ENCODE measurements at regions not wholly inside any gene's neighbourhood (a gene's known extent, or its start where the extent isn't known, plus 50 kb on each side); places are given as distances from the start of the nearest gene placed in this dataset.
"Not testable (repeated sequence)": the region's sequence is repeated elsewhere in the genome, so short reads cannot be mapped to it uniquely, and the experiment has no call there.

GRCh38 chr1:199522338-199522737 is 505.2 kb upstream of the NR5A2 start:
- Histone ChIP-seq H4K8ac (ENCODE audit: low read depth, low read length) (no peak overlapping the region), H2BK12ac (ENCODE audit: low read length) (no peak overlapping the region), H3K27ac (ENCODE audit: low read depth, low read length) (no peak overlapping the region), H3K4me2 (ENCODE audit: low read length) (no peak overlapping the region), H4K91ac (ENCODE audit: low read depth, low read length) (no peak overlapping the region), H3K4ac (ENCODE audit: low read depth, low read length) (no peak overlapping the region), H3K9ac (ENCODE audit: low read length) (no peak overlapping the region), H2BK5ac (ENCODE audit: low read depth, low read length, poor library complexity) (no peak overlapping the region), H3K79me1 (ENCODE audit: low read length) (no peaks in the 10 kb centered on the region), H3K23ac (ENCODE audit: low read length) (no peak overlapping the region), H2AK5ac (ENCODE audit: low read length) (no peak overlapping the region), H3K18ac (ENCODE audit: low read length) (no peak overlapping the region), H3K36me3 (ENCODE audit: control insufficient read depth in 1 of 2, insufficient read depth in 2 of 2, low read length in 2 of 2) (no peaks in the 10 kb centered on the region), H3K4me3 (ENCODE audit: low read depth, low read length) (no peak overlapping the region), H3K27me3 (ENCODE audit: insufficient read depth, low read length) (no peaks in the 10 kb centered on the region), H3K9me3 (ENCODE audit: insufficient read depth, low read depth, low read length) (no peaks in the 10 kb centered on the region), H4K12ac (ENCODE audit: low read depth, low read length) (no peak overlapping the region), H3K79me2 (ENCODE audit: control insufficient read depth, insufficient read depth, low read length, poor library complexity) (no peaks in the 10 kb centered on the region), H2BK120ac (ENCODE audit: insufficient read depth, low read length, poor library complexity) (no peak overlapping the region), H3K14ac (ENCODE audit: low read length) (no peak overlapping the region), H3K4me1 (ENCODE audit: control insufficient read depth in 1 of 2, insufficient read depth in 2 of 2, low read length in 2 of 2) (no peaks in the 10 kb centered on the region), H2AFZ (ENCODE audit: insufficient read depth, low read length, poor library complexity) (no peak overlapping the region)
- no peak for DNase-seq
- no CpG with 5 or more reads among the region's 1 CpG for WGBS (ENCODE audit: extremely low coverage, insufficient coverage, insufficient read length)

- no peak overlapping the region for H3K4me2 ChIP-seq (ENCODE audit: low read length)
- no peak overlapping the region for H3K4ac ChIP-seq (ENCODE audit: low read depth, low read length)
- no peak overlapping the region for H3K9ac ChIP-seq (ENCODE audit: low read length)
- H4K91ac ChIP-seq (ENCODE audit: low read depth, low read length), result no peak overlapping the region
- no peak overlapping the region for H4K8ac ChIP-seq (ENCODE audit: low read depth, low read length)
- no peaks in the 10 kb centered on the region for H3K79me1 ChIP-seq (ENCODE audit: low read length)
- H3K27ac ChIP-seq (ENCODE audit: low read depth, low read length), result no peak overlapping the region
- H3K14ac ChIP-seq (ENCODE audit: low read length), result no peak overlapping the region
- no peaks in the 10 kb centered on the region for H3K4me1 ChIP-seq (ENCODE audit: control insufficient read depth in 1 of 2, insufficient read depth in 2 of 2, low read length in 2 of 2)
- H3K23ac ChIP-seq (ENCODE audit: low read length), result no peak overlapping the region
- H2AFZ ChIP-seq (ENCODE audit: insufficient read depth, low read length, poor library complexity), result no peak overlapping the region
- no peak overlapping the region for H3K4me3 ChIP-seq (ENCODE audit: low read depth, low read length)
- H3K36me3 ChIP-seq (ENCODE audit: control insufficient read depth in 1 of 2, insufficient read depth in 2 of 2, low read length in 2 of 2), result no peaks in the 10 kb centered on the region
- WGBS (ENCODE audit: extremely low coverage, insufficient coverage, insufficient read length), result no CpG with 5 or more reads among the region's 2 CpGs
- H3K9me3 ChIP-seq (ENCODE audit: insufficient read depth, low read depth, low read length), result no peaks in the 10 kb centered on the region
- no peaks in the 10 kb centered on the region for H3K79me2 ChIP-seq (ENCODE audit: control insufficient read depth, insufficient read depth, low read length, poor library complexity)
- H2BK12ac ChIP-seq (ENCODE audit: low read length), result no peak overlapping the region
- H3K27me3 ChIP-seq (ENCODE audit: insufficient read depth, low read length), result no peaks in the 10 kb centered on the region
- H2BK120ac ChIP-seq (ENCODE audit: insufficient read depth, low read length, poor library complexity), result no peak overlapping the region
- no peak overlapping the region for H2AK5ac ChIP-seq (ENCODE audit: low read length)
- no peak overlapping the region for H2BK5ac ChIP-seq (ENCODE audit: low read depth, low read length, poor library complexity)
- no peak overlapping the region for H4K12ac ChIP-seq (ENCODE audit: low read depth, low read length)
- H3K18ac ChIP-seq (ENCODE audit: low read length), result no peak overlapping the region
- DNase-seq, result no peak
Observed at GRCh38 chr1:199522936-199523335, 504.6 kb upstream of the NR5A2 start.

GRCh38 chr1:199529324-199529723 is 498.2 kb upstream of the NR5A2 start:
- H3K14ac ChIP-seq (ENCODE audit: low read length), result no peak overlapping the region
- no peak overlapping the region for H2BK12ac ChIP-seq (ENCODE audit: low read length)
- no peaks in the 10 kb centered on the region for H3K36me3 ChIP-seq (ENCODE audit: control insufficient read depth in 1 of 2, insufficient read depth in 2 of 2, low read length in 2 of 2)
- no peak overlapping the region for H3K9ac ChIP-seq (ENCODE audit: low read length)
- no peaks in the 10 kb centered on the region for H3K79me2 ChIP-seq (ENCODE audit: control insufficient read depth, insufficient read depth, low read length, poor library complexity)
- no peak overlapping the region for H3K4ac ChIP-seq (ENCODE audit: low read depth, low read length)
- H2AK5ac ChIP-seq (ENCODE audit: low read length), result no peak overlapping the region
- H3K23ac ChIP-seq (ENCODE audit: low read length), result no peak overlapping the region
- H3K27me3 ChIP-seq (ENCODE audit: insufficient read depth, low read length), result no peaks in the 10 kb centered on the region
- H4K12ac ChIP-seq (ENCODE audit: low read depth, low read length), result no peak overlapping the region
- no peak overlapping the region for H4K91ac ChIP-seq (ENCODE audit: low read depth, low read length)
- no peaks in the 10 kb centered on the region for H3K79me1 ChIP-seq (ENCODE audit: low read length)
- H2AFZ ChIP-seq (ENCODE audit: insufficient read depth, low read length, poor library complexity), result no peak overlapping the region
- H3K4me2 ChIP-seq (ENCODE audit: low read length), result no peak overlapping the region
- no CpG with 5 or more reads among the region's 1 CpG for WGBS (ENCODE audit: extremely low coverage, insufficient coverage, insufficient read length)
- no peak overlapping the region for H3K18ac ChIP-seq (ENCODE audit: low read length)
- no peak for DNase-seq
- H3K4me3 ChIP-seq (ENCODE audit: low read depth, low read length), result no peak overlapping the region
- H3K27ac ChIP-seq (ENCODE audit: low read depth, low read length), result no peak overlapping the region
- H3K4me1 ChIP-seq (ENCODE audit: control insufficient read depth in 1 of 2, insufficient read depth in 2 of 2, low read length in 2 of 2), result no peaks in the 10 kb centered on the region
- H3K9me3 ChIP-seq (ENCODE audit: insufficient read depth, low read depth, low read length), result peaks cover 3% of the 10 kb centered on the region
- no peak overlapping the region for H4K8ac ChIP-seq (ENCODE audit: low read depth, low read length)
- no peak overlapping the region for H2BK5ac ChIP-seq (ENCODE audit: low read depth, low read length, poor library complexity)
- no peak overlapping the region for H2BK120ac ChIP-seq (ENCODE audit: insufficient read depth, low read length, poor library complexity)

GRCh38 chr1:199533361-199533760 is 494.1 kb upstream of the NR5A2 start:
- H2BK12ac ChIP-seq (ENCODE audit: low read length); H3K4me3 ChIP-seq (ENCODE audit: low read depth, low read length); H3K14ac ChIP-seq (ENCODE audit: low read length); H3K79me2 ChIP-seq (ENCODE audit: control insufficient read depth, insufficient read depth, low read length, poor library complexity); H3K27me3 ChIP-seq (ENCODE audit: insufficient read depth, low read length); H3K27ac ChIP-seq (ENCODE audit: low read depth, low read length); H3K36me3 ChIP-seq (ENCODE audit: control insufficient read depth in 1 of 2, insufficient read depth in 2 of 2, low read length in 2 of 2); H2BK5ac ChIP-seq (ENCODE audit: low read depth, low read length, poor library complexity); H3K79me1 ChIP-seq (ENCODE audit: low read length); H3K4me2 ChIP-seq (ENCODE audit: low read length); H2AFZ ChIP-seq (ENCODE audit: insufficient read depth, low read length, poor library complexity); H3K23ac ChIP-seq (ENCODE audit: low read length); H3K4me1 ChIP-seq (ENCODE audit: control insufficient read depth in 1 of 2, insufficient read depth in 2 of 2, low read length in 2 of 2); H4K8ac ChIP-seq (ENCODE audit: low read depth, low read length); H3K9ac ChIP-seq (ENCODE audit: low read length); H3K18ac ChIP-seq (ENCODE audit: low read length); H4K12ac ChIP-seq (ENCODE audit: low read depth, low read length); DNase-seq; H2AK5ac ChIP-seq (ENCODE audit: low read length); H3K4ac ChIP-seq (ENCODE audit: low read depth, low read length); H4K91ac ChIP-seq (ENCODE audit: low read depth, low read length); H2BK120ac ChIP-seq (ENCODE audit: insufficient read depth, low read length, poor library complexity): not testable (repeated sequence)
- H3K9me3 ChIP-seq (ENCODE audit: insufficient read depth, low read depth, low read length), result peaks cover 11% of the 10 kb centered on the region
- WGBS (ENCODE audit: extremely low coverage, insufficient coverage, insufficient read length), result no CpG with 5 or more reads among the region's 4 CpGs

Data from trophoblast cell (in vitro differentiated cells and primary cell).